Islet precursor cell (in vitro differentiated cells): ENCODE measurements at regions not wholly inside any gene's neighbourhood (a gene's known extent, or its start where the extent isn't known, plus 50 kb on each side); places are given as distances from the start of the nearest gene placed in this dataset.

Source experiments
- DNase-seq: peaks from one replicate; pipeline ENCODE4 v3.0.0-alpha.2; 2018

DNA sequence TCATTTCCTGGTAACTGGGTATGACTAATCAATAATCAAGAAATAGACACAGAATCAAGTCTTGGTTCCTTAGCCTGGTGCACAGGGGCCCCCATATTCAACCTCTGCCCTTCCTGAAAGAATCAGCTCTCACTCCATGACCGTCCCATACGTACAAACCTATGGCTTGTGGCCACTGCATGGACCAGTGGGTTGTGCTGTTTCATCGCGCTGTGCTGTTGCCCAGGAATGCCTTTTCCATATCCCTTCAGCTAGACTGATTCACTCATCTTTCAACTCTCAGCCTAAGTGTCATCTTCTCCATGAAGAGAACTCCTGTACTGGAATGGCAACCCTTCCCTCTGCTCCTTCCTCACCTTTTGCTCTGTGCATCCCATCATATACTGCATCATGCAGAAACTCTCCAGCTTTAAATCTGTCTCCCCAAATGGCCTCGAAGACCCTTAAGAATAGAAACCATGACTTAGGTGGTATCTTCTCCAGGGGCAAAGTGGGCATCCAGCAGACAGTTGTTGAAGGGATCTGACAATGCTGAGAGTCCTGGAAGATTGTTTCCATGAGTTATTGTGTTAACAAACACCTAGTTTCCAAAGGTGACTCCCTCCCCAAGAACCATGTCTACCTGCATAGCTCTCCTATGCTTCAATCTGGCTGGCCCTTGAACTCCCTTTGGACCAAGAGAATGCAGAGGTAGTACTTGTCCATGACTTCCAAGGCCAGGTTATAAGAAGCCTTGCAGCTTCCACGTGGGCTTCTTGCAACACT is 180.8 kb downstream of the ACTL7B start:
- DNase-seq: peak; percentile 29

DNA sequence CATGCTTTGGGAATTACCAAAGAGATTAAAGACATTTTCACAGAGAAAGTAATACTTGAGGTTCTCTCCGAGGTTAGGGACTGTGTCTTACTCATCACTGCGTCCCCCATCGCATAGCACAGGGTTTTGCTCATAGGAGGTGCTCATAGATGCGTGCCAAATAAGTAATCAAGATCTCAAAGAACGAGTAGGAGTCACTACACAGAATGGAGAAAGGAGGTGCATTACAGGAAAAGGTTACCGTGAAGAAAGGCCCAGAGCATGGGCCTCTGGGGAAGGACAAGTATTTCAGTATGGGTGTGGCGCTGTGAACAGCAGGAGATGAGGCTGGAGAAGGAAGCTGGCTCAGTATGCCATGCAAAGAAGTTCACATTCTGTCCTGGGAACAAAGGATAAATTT is 182.4 kb downstream of the ACTL7B start:
- peak; percentile 14 for DNase-seq

DNA sequence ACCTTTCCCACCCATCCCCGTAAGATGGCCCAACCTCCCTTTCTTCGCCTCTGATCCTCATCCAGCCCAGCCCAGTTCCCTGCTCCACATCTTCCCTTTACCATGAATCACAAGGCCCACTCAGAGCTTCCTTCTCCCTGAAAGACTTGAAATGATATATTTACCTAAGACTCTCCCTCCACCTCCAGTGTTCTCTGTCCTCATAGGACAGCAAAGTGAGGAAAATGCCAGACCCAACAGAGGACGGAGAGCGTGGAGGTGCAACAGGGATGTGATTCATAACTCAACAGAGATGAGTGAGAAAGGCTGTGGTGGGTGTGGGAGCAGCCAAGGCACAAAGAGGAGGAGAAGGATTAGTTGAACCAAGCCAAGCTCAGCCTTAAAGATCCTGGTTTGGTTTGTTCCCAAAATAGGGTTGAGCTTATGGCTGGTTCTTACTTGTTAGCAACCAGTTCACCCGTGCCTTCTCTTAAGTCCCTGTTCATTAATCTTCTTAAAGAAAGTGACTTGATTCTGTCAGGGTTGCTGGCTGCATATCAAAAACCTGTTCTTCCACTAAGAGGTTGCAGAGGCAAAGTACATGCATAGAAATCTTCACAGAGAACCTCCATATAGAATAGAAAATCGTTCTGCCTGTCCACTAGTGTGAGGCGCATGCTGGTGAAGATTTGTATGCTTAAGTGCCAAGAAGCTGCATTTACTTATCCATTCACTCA is 183.2 kb downstream of the ACTL7B start:
- peak; percentile 27 for DNase-seq

DNA sequence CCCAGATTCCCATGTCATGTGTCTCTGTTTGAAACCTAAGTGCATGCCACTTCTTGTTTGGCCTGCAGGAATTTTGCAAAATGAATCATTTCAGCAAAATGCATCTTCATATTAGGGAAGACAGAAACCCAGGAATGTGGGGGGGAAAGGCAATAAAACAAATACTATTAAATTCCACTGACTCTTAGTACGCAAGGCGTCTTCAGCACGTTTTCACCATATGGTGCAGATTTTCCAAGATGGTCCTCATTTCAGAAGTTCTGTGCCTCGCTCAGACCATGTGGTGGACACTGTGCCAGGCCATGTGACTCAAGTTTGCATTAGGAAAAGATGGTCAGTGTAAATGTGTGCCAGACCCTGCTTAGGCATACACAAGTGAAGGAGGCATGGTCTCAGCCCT is 184.0 kb downstream of the ACTL7B start:
- DNase-seq: peak; percentile 29

DNA sequence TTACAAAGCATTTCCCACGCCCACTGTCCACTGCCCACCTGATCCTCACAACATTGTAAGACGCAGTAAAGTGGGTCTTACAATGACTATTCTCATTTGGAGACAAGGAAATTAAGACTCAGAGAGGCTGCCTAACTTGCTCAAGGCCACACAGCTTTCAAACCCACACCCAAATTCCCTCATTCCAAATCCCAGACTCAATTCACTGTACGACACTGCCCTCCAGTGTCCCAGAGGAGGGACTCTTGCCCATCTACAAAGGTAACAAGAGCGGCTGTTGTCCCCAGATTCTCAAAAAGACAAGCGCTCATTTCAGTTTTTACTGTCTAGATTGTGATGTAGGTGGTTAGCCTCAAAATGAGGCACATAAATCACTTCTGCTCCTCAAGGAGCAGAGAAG is 184.6 kb downstream of the ACTL7B start:
- peak; percentile 58 for DNase-seq

DNA sequence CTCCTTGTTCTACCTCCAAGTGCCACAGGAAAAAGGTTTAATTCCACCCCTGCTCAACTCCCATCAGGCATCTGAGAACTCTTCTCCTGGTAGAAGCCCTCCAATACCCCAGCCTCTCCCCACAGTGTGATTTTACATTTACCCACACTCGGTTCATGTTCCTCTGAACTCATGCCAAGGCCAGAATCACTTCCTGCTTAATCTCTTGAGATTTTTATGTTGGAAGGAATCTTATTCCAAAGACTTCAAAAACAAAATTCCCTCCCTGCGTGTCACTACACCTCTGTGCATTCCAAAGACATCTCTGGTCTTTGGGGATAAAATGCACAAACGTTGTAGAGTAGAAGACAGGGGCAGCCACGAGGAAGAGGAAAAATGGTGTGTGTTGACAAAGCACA is 186.8 kb downstream of the ACTL7B start:
- no peak for DNase-seq

DNA sequence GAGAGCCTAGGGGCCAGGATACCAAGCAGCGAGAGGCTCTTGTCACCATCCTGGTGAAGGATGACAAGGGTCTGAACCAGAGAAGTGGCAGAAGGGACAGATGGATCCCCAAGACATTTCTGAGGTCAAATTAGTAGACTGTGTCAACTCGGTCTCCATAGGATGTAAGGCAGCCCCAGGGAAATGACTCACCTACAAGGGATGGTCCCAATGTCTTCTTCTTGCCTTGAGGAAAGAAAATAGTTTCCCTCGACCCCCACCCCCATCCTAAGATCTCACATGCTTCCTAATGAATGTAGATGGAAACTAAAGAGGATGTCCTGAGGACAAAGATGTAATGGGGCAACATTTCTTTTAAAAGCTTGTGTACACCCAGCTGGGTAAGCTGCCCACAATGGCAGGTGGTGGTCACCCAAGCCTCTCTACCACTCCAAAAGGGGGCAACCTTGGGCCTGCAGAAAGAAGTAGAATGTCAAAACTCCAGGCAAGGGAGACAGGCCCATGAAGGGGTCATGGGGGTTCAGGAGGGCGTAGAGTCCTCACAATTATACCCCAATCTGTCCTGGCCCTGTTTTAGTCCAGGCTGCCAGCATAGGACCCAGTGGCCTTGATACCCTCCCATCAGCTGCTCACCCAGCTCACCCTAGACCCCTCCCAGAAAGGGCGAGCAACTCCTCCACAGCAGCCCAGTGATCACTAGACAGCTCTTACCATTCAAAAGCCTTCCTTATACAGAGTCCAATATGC is 187.4 kb downstream of the ACTL7B start:
- peak; percentile 22 for DNase-seq

DNA sequence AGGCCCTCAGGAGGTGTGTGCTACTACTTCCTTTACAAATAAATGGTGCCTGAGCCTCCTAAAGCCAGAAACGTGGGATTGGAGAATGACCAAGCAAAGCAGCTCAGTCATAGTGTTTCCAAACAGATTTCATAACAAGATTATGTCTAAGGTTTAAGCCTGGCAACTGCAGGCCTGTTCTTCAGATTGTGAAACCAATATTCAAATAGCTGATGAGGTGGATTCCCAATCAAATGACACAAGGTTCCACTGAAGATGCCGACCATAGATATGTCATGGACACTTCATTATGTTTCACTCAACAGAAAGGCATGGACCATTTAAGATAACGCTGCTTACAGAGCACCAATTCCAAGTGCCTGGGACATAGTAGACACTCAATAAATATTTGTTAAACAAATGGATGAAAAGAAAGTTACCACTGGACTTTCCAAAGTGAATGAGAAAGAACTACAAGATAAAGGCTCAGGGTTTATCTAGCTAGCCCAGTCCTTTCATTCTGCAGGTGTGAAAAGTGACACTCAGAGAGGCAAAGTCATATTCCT is 189.5 kb downstream of the ACTL7B start:
- no peak for DNase-seq

DNA sequence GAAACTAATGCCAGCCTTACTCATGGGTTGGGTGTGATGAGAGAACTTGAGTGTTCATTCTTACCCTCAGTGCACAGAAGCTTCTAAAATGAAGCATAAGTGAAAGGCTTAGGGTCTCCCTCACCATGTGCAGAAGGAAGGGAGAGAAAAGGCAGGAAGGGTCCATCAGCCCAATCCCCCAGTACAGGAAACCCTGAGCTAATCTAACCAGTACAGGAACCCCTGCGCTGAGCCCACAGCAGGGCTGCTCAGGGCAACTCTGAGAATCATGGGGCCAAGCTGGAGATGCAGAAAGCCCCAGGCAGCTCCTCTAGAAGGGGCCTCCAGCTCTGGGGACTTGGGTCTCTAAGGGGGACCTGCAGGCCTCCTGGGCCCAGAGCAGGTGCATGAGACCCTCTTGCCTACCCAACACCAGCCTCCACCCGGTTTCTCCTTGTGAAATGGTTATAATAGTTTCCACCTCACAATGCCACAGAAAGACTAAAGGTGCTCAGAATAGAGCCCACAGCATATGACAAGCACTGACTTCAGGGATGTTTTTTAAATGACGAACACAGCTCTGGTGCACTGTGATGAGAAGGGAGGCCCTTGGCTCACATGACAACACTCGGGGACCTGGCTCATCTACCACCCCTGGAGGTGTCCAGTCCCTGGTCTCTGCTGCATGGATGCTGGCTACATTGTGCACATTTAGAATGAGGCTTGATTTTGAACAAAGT is 190.1 kb downstream of the ACTL7B start:
- peak; percentile 31 for DNase-seq

DNA sequence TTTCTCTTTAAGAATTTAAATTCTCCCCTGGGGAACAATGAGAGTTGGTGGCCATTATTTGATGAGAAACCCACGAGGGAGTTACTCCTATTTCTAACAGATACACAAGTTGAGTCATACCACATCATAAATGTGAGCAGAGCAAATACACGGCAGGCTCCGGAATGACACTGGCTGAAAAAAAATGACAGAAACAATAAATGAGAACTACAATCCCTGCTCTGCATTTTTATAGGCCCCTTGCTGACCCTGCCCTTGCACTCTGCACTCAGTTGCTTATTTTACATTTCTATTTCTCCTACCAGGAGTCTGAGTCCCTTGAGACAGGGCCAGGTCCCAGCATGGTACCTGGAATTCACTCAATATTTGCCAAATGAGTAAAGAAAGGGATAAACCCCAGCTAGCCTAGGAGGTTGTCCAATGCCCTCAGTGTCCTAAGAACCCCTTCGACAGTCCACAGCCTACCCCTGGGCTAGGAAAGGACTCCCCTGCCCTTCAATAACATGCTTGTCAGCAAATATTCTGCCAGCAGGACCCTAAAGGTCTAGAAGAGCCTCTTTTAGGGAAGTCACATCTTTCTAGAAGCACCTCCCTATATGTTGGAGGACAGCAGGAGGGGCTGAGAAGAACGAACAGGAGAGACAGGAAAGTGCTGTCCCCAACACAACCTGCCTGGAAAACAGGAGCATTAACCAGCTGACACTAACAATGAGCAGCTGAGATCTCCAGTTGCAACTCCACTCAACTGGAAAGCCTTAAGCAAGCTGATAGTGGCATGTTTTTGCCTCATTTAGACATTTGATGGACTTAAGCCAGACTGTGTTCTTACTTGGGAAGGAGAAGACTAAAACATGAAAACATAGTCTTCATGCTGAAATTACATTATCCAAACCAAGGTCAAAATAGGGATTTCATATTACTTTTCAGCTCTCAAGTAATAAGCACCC is 191.2 kb downstream of the ACTL7B start:
- DNase-seq: no peak

DNA sequence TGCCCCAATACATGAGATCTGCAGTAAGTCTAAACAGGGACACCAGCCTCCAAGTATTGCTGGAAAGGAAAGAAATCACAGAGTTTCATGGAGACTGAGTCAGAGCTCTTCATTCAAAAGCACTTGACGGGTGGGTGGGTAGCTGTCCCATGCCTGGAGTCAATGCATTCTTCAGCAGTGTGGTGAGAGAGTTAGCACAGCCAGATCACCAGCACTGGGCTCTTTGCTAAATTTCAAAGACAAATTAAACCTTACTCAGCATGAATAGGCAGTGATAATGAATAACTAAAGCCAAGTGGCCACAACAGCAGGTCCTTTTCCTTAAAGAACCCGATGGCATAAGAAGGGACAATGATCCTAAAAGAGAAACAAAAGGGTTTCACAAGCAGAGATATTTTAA is 192.4 kb downstream of the ACTL7B start:
- DNase-seq: no peak

DNA sequence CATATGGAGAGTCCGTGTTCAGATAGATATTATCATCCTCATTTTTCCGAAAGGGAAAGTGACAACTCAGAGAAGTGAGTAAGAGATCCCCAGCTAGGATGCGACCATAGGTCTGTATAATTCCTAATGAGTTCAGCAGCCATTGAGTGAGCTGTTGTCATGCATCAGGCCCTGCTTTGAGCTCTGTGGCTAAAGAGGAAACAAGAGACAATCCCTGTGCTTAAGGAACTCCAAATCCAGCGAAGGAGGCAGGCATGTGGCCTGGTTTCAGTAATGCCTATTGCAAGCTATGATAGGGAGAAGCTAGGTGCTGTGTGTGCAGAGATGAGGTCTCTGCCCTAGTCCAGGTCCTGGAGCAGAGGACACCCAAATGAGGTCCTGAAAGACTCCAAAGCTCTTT is 192.8 kb downstream of the ACTL7B start:
- no peak for DNase-seq

DNA sequence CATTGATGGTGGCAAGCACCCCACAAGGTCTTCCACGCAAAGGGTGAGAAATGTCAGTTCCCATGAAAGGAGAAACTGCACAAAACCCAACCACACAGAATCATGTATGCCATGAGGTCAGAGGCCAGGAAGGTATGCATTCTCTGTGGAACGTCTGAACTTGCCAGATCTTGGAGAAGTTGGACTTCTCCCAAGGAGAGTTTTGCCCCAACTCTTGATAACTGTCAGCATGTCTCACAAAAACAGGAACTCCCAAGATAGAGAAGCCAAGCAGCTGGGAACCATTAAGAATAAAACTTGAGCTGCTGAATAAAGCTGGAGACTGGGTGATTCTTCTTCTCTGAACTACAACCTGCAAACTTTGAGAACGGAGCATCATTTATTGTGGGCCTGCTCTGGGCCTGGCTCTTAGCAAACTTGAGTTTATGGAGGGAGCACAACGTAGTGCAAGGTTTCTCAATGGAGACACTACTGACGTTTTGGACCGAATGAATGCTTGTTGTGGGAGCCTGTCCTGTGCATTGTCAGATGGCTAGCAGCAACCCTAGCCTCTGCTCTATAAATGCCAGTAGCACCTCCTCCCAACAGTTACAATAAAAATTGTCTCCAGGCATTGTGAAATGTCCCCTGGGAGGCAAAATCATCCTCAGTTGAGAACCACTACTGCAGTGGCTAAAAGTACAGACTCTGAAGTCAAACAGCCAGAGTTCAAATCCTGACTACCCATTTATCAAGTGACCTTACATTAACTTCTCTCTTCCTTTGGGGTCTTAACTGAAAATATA is 193.5 kb downstream of the ACTL7B start:
- no peak for DNase-seq

DNA sequence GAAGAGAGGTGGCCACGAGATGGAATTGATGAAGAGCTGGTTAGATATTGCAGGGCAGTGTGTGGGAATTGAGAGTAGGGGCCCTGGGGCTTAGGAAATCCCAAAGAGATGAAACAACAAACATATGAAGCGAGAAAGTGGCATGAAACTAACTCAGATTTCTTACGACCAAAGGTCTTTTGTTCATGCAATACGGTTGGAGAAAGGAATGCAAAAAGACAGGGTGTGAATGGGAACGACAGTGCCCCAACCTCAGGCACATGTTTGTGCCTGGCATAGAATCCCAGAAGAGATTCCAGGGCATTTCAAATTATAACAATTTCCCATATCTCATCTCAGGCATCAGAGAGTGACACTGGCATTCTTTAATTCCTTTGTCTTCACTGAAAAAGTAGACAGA is 199.2 kb downstream of the ACTL7B start:
- DNase-seq: no peak

DNA sequence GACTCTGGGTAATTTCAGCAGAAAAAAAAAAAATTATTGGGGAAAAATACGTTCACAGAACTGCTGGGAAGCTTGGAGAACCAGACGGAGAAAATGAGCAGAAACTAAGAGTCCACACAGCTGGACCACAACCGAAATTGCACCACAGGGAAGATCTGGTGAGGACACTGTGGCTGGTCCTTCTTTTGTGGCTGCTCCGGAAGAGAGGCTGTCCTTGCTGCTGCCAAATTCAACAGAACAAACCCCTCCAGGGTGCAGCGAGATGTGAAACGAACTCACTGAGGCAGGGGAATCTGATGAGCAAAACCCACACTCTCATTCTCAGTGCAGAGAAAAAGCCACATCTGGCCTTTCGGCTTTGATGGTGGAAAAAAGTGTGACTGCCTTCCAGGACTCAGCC is 200.0 kb downstream of the ACTL7B start:
- DNase-seq: no peak

DNA sequence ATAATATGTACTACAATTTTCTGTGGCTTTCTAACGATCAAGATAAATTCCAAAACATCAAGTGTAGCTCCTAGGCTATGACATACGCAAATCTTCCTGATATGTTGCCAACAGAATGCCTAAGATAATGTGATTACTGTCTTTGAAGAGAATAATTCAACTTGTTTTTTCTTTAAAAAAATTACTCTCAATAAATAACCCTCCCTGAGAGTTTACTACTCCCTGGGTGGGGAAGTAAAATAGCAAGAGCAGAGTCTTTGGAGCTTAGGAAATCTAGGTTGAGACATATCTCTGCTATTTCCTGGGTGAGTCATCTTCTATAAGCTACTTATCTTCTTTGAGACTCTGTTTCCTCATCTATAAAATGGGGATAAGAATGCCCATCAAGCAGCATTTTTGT is 201.2 kb downstream of the ACTL7B start:
- DNase-seq: no peak

DNA sequence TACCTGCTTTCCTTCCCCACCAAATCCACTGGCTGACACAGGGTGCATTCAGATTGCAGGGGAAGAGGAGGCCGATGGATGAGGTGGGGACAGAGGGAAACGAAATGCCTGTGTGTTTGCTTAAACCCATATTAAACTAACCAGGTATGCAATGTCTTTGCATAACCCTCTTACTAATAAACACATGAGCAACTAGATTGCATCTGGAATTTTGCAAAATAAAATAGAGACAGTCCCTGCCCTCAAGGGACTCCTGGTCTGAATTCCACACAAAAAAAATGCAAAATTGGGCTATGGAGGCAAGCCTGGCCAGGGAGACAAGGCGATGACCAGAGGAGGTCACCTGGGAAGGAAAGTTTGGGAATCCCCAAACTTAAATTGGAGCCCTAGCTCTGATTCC is 202.9 kb downstream of the ACTL7B start:
- DNase-seq: no peak

DNA sequence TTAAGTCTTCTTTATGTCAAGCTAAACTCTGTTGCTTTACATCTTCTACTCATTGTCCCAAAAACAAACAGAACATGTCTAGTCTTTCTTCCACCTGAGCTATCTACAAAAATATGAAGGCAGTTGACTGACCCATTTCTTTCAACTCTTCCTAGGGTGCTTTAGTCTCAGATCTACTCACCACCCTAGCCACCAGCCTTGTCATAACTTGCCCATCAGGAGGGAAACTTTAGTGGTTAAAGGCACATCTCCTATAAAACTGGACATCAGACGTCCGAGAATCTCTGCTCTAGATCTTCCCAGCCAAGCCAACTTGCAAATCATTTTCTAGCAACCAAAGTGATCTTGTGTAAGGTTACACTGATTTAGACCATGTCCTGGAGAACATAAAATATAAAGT is 205.0 kb downstream of the ACTL7B start:
- no peak for DNase-seq

DNA sequence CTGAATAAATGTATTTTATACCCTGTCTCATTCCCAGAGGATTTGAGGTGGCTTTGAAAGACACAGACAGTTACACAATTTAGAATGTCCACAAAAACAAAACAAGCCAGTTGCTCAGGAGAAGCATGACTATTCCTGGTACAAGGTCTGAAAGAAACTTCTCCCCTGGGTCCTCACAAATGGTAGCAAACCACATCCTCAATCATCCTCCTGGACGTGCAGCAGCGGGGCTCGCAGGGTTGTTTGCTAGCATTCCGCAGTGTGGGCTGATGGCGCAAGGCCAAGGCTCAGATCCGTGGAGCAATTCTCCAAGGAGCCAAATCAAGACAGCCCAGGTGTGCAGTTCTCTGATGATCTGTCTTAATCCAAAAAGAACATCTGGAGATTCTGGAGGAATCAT is 210.3 kb downstream of the ACTL7B start:
- DNase-seq: no peak

DNA sequence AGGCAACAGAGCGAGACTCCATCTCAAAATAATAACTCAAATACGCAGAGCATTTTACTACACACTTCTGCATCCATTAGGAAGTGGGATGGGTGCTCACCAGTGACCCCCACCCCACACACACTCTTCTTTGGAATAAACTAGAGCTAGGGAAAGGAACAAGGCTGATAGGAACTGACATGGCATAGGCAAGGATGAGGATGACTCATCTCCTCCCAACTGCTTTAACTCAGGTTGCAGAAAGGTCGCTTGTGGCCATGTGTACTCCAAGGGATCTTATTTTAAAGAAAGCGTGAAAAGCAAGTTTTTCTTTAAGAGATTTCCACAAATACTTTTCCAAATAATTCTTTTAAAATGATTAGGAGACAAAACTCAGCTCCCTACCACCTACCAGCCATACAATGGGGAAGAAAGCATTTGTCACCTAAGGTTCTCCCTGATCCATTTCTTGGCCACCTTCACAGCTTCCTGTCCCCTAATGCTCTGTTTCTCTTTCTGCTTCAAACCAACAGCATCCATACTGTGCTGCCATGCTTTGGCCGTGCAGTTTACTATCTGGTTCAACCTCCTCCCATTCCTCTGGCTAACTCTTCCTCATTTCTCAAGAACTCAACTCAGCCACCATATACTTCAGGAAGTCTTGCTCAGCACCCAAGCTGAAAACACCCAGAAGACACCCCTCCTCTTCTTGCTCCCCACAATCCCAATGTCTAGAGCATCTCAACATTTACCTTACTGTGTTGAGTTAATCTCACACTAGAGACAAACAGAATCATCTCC is 211.9 kb downstream of the ACTL7B start:
- DNase-seq: no peak
